T-helper 2 cell (primary cell): ENCODE measurements at regions not wholly inside any gene's neighbourhood (a gene's known extent, or its start where the extent isn't known, plus 50 kb on each side); places are given as distances from the start of the nearest gene placed in this dataset.
A peak's percentile ranks its signal among the peaks of the same experiment; 100 is the strongest.

Experiments
- DNase-seq, 5 experiments: peaks; one replicate each; pipeline versions ENCODE4 v3.0.0 to v3.0.0-alpha.2; 2012 to 2022

GRCh38 chr18:5091741-5092140, 105.3 kb downstream of the AKAIN1 start:
- DNase-seq, result no peak

GRCh38 chr18:5075297-5075696, 121.8 kb downstream of the AKAIN1 start:
- no peak for DNase-seq

GRCh38 chr18:5073026-5073944, 123.8 kb downstream of the AKAIN1 start:
- peak in 1 of 5 experiments; percentile 46 for DNase-seq

- no peak for DNase-seq
Observed at GRCh38 chr18:5068851-5069250, 128.2 kb downstream of the AKAIN1 start.

- peak in 1 of 5 experiments; percentile 13 for DNase-seq
Observed at GRCh38 chr18:5066380-5066977, 130.6 kb downstream of the AKAIN1 start.

- DNase-seq, result no peak
Observed at GRCh38 chr18:5065615-5066014, 131.4 kb downstream of the AKAIN1 start.

GRCh38 chr18:5064841-5065370, 132.2 kb downstream of the AKAIN1 start:
- no peak for DNase-seq

- no peak for DNase-seq
Observed at GRCh38 chr18:5061785-5062184, 135.3 kb downstream of the AKAIN1 start.

GRCh38 chr18:5060543-5060942, 136.5 kb downstream of the AKAIN1 start:
- DNase-seq, result no peak

GRCh38 chr18:5059696-5060032, 137.4 kb downstream of the AKAIN1 start:
- DNase-seq, result no peak

- DNase-seq, result peak in 2 of 5 experiments; percentile 27 to 50
Observed at GRCh38 chr18:5058768-5059695, 138.0 kb downstream of the AKAIN1 start.

- DNase-seq, result peak in 2 of 5 experiments; percentile 10 to 39
Observed at GRCh38 chr18:5057386-5058348, 139.4 kb downstream of the AKAIN1 start.

GRCh38 chr18:5052491-5052890, 144.6 kb downstream of the AKAIN1 start:
- DNase-seq, result no peak

GRCh38 chr18:5051207-5051606, 145.8 kb downstream of the AKAIN1 start:
- DNase-seq, result no peak

GRCh38 chr18:5049124-5049523, 147.9 kb downstream of the AKAIN1 start:
- DNase-seq, result no peak

GRCh38 chr18:5040476-5040875, 156.6 kb downstream of the AKAIN1 start:
- no peak for DNase-seq

GRCh38 chr18:5036523-5036922, 160.5 kb downstream of the AKAIN1 start:
- no peak for DNase-seq

- no peak for DNase-seq
Observed at GRCh38 chr18:5031216-5031615, 165.8 kb downstream of the AKAIN1 start.

- DNase-seq, result no peak
Observed at GRCh38 chr18:5030636-5031035, 166.4 kb downstream of the AKAIN1 start.

GRCh38 chr18:5029592-5029991, 167.5 kb downstream of the AKAIN1 start:
- DNase-seq, result no peak

GRCh38 chr18:5024741-5025140, 172.3 kb downstream of the AKAIN1 start:
- DNase-seq, result no peak

GRCh38 chr18:5021558-5021957, 175.5 kb downstream of the AKAIN1 start:
- DNase-seq, result no peak
